Keratinocyte (primary cell): ENCODE measurements at regions not wholly inside any gene's neighbourhood (a gene's known extent, or its start where the extent isn't known, plus 50 kb on each side); places are given as distances from the start of the nearest gene placed in this dataset.

Source experiments
- DNase-seq: peaks from one replicate; pipeline ENCODE4 v3.0.0-alpha.2; 2011; ENCODE audit warnings: low read depth, missing footprints, low spot score
- FAIRE-seq: peaks from 2 replicates; lab custom pipeline; 2011; peaks lifted over from hg19 to GRCh38; lab: Jason Lieb, UNC
- H2AFZ ChIP-seq: 2 replicates; pipeline ENCODE4 v1.6.0; 2012; ENCODE audit warnings: low read length, control low read depth, inconsistent platforms; ENCODE audit not compliant: control insufficient read depth
- H3K27ac ChIP-seq: 2 replicates; pipeline ENCODE4 v1.5.1; 2011; ENCODE audit warnings: low read length; ENCODE audit not compliant: control insufficient read depth, insufficient read depth
- H3K27me3 ChIP-seq: 3 replicates; pipeline ENCODE4 v1.6.0; 2011; ENCODE audit warnings: low read length; ENCODE audit not compliant: control insufficient read depth, insufficient read depth; ENCODE audit errors: extremely low read depth
- H3K36me3 ChIP-seq, 2 experiments: 2 replicates in 1 of 2; 3 replicates in 1 of 2; pipeline ENCODE4 v1.5.1; 2011; ENCODE audit warnings: low read length in 2 of 2, mild to moderate bottlenecking in 1 of 2; ENCODE audit not compliant: control insufficient read depth in 2 of 2, insufficient read depth in 2 of 2; ENCODE audit errors: extremely low read depth in 1 of 2
- H3K4me1 ChIP-seq: 3 replicates; pipeline ENCODE4 v1.5.1; 2011; ENCODE audit warnings: low read length; ENCODE audit not compliant: control insufficient read depth, insufficient read depth; ENCODE audit errors: extremely low read depth
- H3K4me2 ChIP-seq: 3 replicates; pipeline ENCODE4 v1.6.0; 2011; ENCODE audit warnings: low read depth, low read length; ENCODE audit not compliant: control insufficient read depth, insufficient read depth; ENCODE audit errors: extremely low read depth
- H3K4me3 ChIP-seq, 3 experiments: fragments of 200-600 bp in 1 of 3; sonication (generic) in 1 of 3; 2 replicates in 2 of 3; 3 replicates in 1 of 3; pipeline ENCODE4 v1.5.1; 2011 to 2016; ENCODE audit warnings: low read length in 3 of 3, mild to moderate bottlenecking in 3 of 3, control low read depth in 2 of 3, inconsistent platforms in 1 of 3, low read depth in 1 of 3, mixed read lengths in 1 of 3, mixed run types in 1 of 3, moderate library complexity in 1 of 3; ENCODE audit not compliant: control insufficient read depth in 2 of 3, insufficient read depth in 2 of 3; ENCODE audit errors: extremely low read depth in 1 of 3
- H3K79me2 ChIP-seq: 2 replicates; pipeline ENCODE4 v1.6.0; 2012; ENCODE audit warnings: low read length; ENCODE audit not compliant: control insufficient read depth, insufficient read depth
- H3K9ac ChIP-seq: 3 replicates; pipeline ENCODE4 v1.6.0; 2011; ENCODE audit warnings: low read length; ENCODE audit not compliant: control insufficient read depth, insufficient read depth; ENCODE audit errors: extremely low read depth
- H3K9me1 ChIP-seq: 3 replicates; pipeline ENCODE4 v1.6.0; 2011; ENCODE audit warnings: low read length; ENCODE audit not compliant: control insufficient read depth, insufficient read depth; ENCODE audit errors: extremely low read depth
- H3K9me3 ChIP-seq: 2 replicates; pipeline ENCODE4 v1.5.1; 2012; ENCODE audit warnings: low read depth, low read length; ENCODE audit not compliant: control insufficient read depth
- H4K20me1 ChIP-seq: 3 replicates; pipeline ENCODE4 v1.6.0; 2011; ENCODE audit warnings: low read length; ENCODE audit not compliant: control insufficient read depth, insufficient read depth; ENCODE audit errors: extremely low read depth
- CTCF ChIP-seq, 3 experiments: IDR thresholded peaks in 1 of 3; conservative IDR thresholded peaks in 1 of 3; optimal IDR thresholded peaks in 1 of 3; 2 replicates in 2 of 3; 3 replicates in 1 of 3; pipeline versions ENCODE3 to v1.5.1; 2011; ENCODE audit warnings: low read length in 3 of 3, mild to moderate bottlenecking in 3 of 3, moderate library complexity in 2 of 3, control low read depth in 1 of 3, inconsistent platforms in 1 of 3; ENCODE audit not compliant: insufficient read depth in 2 of 3; ENCODE audit errors: extremely low read depth in 1 of 3
- EZH2 ChIP-seq: IDR thresholded peaks from one replicate; pipeline ENCODE4 v1.6.1; 2012; ENCODE audit warnings: inconsistent platforms, mild to moderate bottlenecking, low read length, moderate library complexity
- dilution Hi-C: fragments of 300-500 bp; cut with MboI; formaldehyde crosslinking; loops from one replicate; pipeline ENCODE4 v1.7.0; 2020; ENCODE audit warnings: low sequenced_read_pairs; ENCODE audit not compliant: extremely low pct_ligation_motif_present

GRCh38 chr18:51614033-51614432 lies 416.6 kb upstream of the MEX3C start:
- dilution Hi-C loops = no loop called here
- Histone ChIP-seq H3K4me3 (no peak overlapping the region), H3K27ac (peak overlapping the region; percentile 79), H3K79me2 (no peaks in the 10 kb centered on the region), H4K20me1 (no peaks in the 10 kb centered on the region), H3K4me2 (peak overlapping the region; percentile 59), H2AFZ (no peak overlapping the region), H3K36me3 (no peaks in the 10 kb centered on the region), H3K9ac (peak overlapping the region; percentile 38), H3K4me1 (peaks cover 45% of the 10 kb centered on the region), H3K9me3 (no peaks in the 10 kb centered on the region), H3K27me3 (no peaks in the 10 kb centered on the region), H3K9me1 (no peaks in the 10 kb centered on the region)
- FAIRE-seq (peak; percentile 96), DNase-seq (peak; percentile 81)
- no peak for TF ChIP-seq CTCF (optimal IDR thresholded peaks at IDR 0.05 in 1 of 3, IDR thresholded peaks at IDR 0.05 in 1 of 3, conservative IDR thresholded peaks at IDR 0.05 in 1 of 3; ENCODE audit: extremely low read depth in 1 of 3, insufficient read depth in 2 of 3, low read length in 3 of 3)
- no peak for TF ChIP-seq EZH2

- peak; percentile 63 for DNase-seq
- no peaks in the 10 kb centered on the region for H3K9me3 ChIP-seq
- no peaks in the 10 kb centered on the region for H3K79me2 ChIP-seq
- H3K9ac ChIP-seq = peak overlapping the region; percentile 46
- H3K9me1 ChIP-seq = no peaks in the 10 kb centered on the region
- H3K4me1 ChIP-seq = peaks cover 45% of the 10 kb centered on the region
- dilution Hi-C loops = no loop called here
- H3K27ac ChIP-seq = peak overlapping the region; percentile 79
- TF ChIP-seq EZH2 = no peak
- no peak for TF ChIP-seq CTCF (optimal IDR thresholded peaks at IDR 0.05 in 1 of 3, IDR thresholded peaks at IDR 0.05 in 1 of 3, conservative IDR thresholded peaks at IDR 0.05 in 1 of 3; ENCODE audit: extremely low read depth in 1 of 3, insufficient read depth in 2 of 3, low read length in 3 of 3)
- no peaks in the 10 kb centered on the region for H3K36me3 ChIP-seq
- H3K4me3 ChIP-seq = no peak overlapping the region
- H4K20me1 ChIP-seq = no peaks in the 10 kb centered on the region
- no peaks in the 10 kb centered on the region for H3K27me3 ChIP-seq
- H3K4me2 ChIP-seq = peak overlapping the region; percentile 59
- peak; percentile 86 for FAIRE-seq
- no peak overlapping the region for H2AFZ ChIP-seq
These were observed 417.6 kb upstream of the MEX3C start for GRCh38 chr18:51614967-51615571.
